ENCODE measurements at regions not wholly inside any gene's neighbourhood (a gene's known extent, or its start where the extent isn't known, plus 50 kb on each side); places are given as distances from the start of the nearest gene placed in this dataset.

DNA sequence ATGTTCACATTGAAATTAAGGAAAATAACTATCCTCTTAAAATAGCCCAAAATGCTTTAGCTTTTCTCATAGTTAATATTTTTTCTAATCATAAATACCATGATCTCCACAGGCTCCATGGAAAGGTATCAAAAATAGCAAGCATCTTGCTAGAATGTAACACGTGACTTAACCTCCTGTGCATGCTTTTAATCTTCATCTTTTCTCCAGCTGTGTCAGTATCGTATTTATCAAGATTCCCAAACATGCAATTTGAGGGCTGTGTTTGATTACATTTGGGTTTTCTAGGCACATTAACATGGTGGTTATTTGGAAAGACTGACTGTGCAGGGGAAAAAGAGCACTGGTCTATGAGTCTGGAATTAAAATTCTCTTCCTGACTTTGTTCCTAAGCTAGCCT, 472.5 kb upstream of the MCTP2 start:
- intact Hi-C loops (cut with micrococcal nuclease) (no loop called here), dilution Hi-C loops (cut with HindIII; ENCODE audit: low sequenced_read_pairs, unreplicated experiment) (no loop called here), in situ Hi-C loops (cut with MboI; ENCODE audit: low sequenced_read_pairs) (no loop called here)
- Histone ChIP-seq H2AFZ (replicated peaks; ENCODE audit: low read length, poor library complexity) (no peak overlapping the region), H2AK9ac (replicated peaks; ENCODE audit: low read depth, low read length, poor library complexity) (no peak overlapping the region), H4K5ac (ENCODE audit: low read depth, low read length) (no peak overlapping the region), H3K14ac (replicated peaks; ENCODE audit: low read depth, low read length) (no peak overlapping the region), H3K4me3 (ENCODE audit: insufficient read depth, low read depth, low read length) (no peak overlapping the region), H3K18ac (ENCODE audit: low read depth, low read length) (no peak overlapping the region), H2BK15ac (ENCODE audit: low read depth, low read length) (no peak overlapping the region), H4K8ac (ENCODE audit: low read depth in 2 of 2, low read length in 2 of 2) (no peak overlapping the region), H3K56ac (ENCODE audit: extremely low read depth, insufficient read depth, low read length) (no peak overlapping the region), H3K27ac (ENCODE audit: insufficient read depth, low read length) (no peak overlapping the region), H2BK5ac (ENCODE audit: low read depth, low read length, poor library complexity, severe bottlenecking) (no peak overlapping the region), H3K4ac (ENCODE audit: low read depth, low read length) (no peak overlapping the region), H4K91ac (ENCODE audit: insufficient read depth, low read depth, low read length) (no peak overlapping the region), H3K23ac (ENCODE audit: low read depth, low read length) (no peak overlapping the region), H3K4me1 (ENCODE audit: control insufficient read depth, insufficient read depth, low read length) (no peaks in the 10 kb centered on the region), H2BK20ac (ENCODE audit: low read depth, low read length) (no peak overlapping the region), H3K9me1 (ENCODE audit: insufficient read depth, low read length) (no peaks in the 10 kb centered on the region), H3K9me3 (ENCODE audit: control insufficient read depth, insufficient read depth, low read length) (peaks cover 8% of the 10 kb centered on the region), H4K20me1 (ENCODE audit: insufficient read depth, low read length) (no peaks in the 10 kb centered on the region), H2BK120ac (ENCODE audit: low read depth, low read length) (no peak overlapping the region), H3K4me2 (ENCODE audit: low read depth, low read length) (no peak overlapping the region), H3K36me3 (ENCODE audit: control insufficient read depth, insufficient read depth, low read length) (no peaks in the 10 kb centered on the region), H3K79me1 (ENCODE audit: low read depth in 1 of 2, low read length in 2 of 2) (no peaks in the 10 kb centered on the region), H2AK5ac (ENCODE audit: low read depth, low read length) (no peak overlapping the region), H3K27me3 (ENCODE audit: control insufficient read depth, insufficient read depth, low read length) (no peaks in the 10 kb centered on the region), H3K9ac (ENCODE audit: low read depth, low read length) (no peak overlapping the region)
- ATAC-seq (ENCODE audit: low read depth) (no peak), DNase-seq (no peak)
- no TSS peak for BruUV-seq (replicated peaks)
- WGBS, 2 experiments (ENCODE audit: extremely low coverage in 2 of 2, insufficient read length in 1 of 2), result no CpG with 5 or more reads among the region's 2 CpGs
- POLR2A ChIA-PET (ENCODE audit: unreplicated experiment), result no interaction called here
- CTCF ChIA-PET, result no interaction called here
- TF ChIP-seq RFX5 (IDR thresholded peaks at IDR 0.05; ENCODE audit: low read depth, low read length) (no peak), CEBPB (IDR thresholded peaks at IDR 0.05; ENCODE audit: low read depth, low read length) (no peak), MAFK (IDR thresholded peaks at IDR 0.05; ENCODE audit: low read depth, low read length) (no peak), RCOR1 (IDR thresholded peaks at IDR 0.05; ENCODE audit: insufficient replicate concordance, low read length) (no peak)
